Neural cell (in vitro differentiated cells): ENCODE measurements at regions not wholly inside any gene's neighbourhood (a gene's known extent, or its start where the extent isn't known, plus 50 kb on each side); places are given as distances from the start of the nearest gene placed in this dataset.

ENCODE experiments used
- EP300 ChIP-seq: fragments of 450-650 bp; conservative IDR thresholded peaks from 2 replicates; pipeline ENCODE4 v1.6.1; 2014; ENCODE audit warnings: antibody characterized with exemption, mild to moderate bottlenecking, moderate library complexity; ENCODE audit not compliant: poor library complexity, severe bottlenecking
- EZH2 ChIP-seq: fragments of 200-600, 300-800 bp; shearing (Covaris generic), sonication (generic); IDR thresholded peaks from 2 replicates; pipeline ENCODE4 v1.6.1; 2014; ENCODE audit warnings: antibody characterized with exemption, low read length, borderline replicate concordance, mild to moderate bottlenecking; ENCODE audit not compliant: insufficient read depth, poor library complexity, severe bottlenecking
- POLR2AphosphoS5 ChIP-seq: IDR thresholded peaks from 2 replicates; pipeline ENCODE4 v1.6.1; 2012
- RAD21 ChIP-seq: fragments of 450-650 bp; conservative IDR thresholded peaks from 2 replicates; pipeline ENCODE4 v1.6.1; 2014; ENCODE audit warnings: antibody characterized with exemption, mild to moderate bottlenecking, moderate library complexity
- SMC3 ChIP-seq: fragments of 450-650 bp; conservative IDR thresholded peaks from 2 replicates; pipeline ENCODE4 v1.6.1; 2014; ENCODE audit warnings: antibody characterized with exemption, mild to moderate bottlenecking, moderate library complexity; ENCODE audit not compliant: poor library complexity
- TAF1 ChIP-seq: IDR thresholded peaks from 2 replicates; pipeline ENCODE4 v1.6.1; 2012; ENCODE audit warnings: low read depth
- TF ChIP-seq, protein P1 (sequence below): fragments of 450-650 bp; IDR thresholded peaks from 2 replicates; pipeline ENCODE4 v1.5.1; 2014; ENCODE audit warnings: antibody characterized with exemption, mild to moderate bottlenecking, moderate library complexity; ENCODE audit not compliant: poor library complexity, severe bottlenecking
- TF ChIP-seq, protein P2 (sequence below): IDR thresholded peaks from 2 replicates; pipeline ENCODE4 v1.6.1; 2012; ENCODE audit warnings: borderline replicate concordance

DNA sequence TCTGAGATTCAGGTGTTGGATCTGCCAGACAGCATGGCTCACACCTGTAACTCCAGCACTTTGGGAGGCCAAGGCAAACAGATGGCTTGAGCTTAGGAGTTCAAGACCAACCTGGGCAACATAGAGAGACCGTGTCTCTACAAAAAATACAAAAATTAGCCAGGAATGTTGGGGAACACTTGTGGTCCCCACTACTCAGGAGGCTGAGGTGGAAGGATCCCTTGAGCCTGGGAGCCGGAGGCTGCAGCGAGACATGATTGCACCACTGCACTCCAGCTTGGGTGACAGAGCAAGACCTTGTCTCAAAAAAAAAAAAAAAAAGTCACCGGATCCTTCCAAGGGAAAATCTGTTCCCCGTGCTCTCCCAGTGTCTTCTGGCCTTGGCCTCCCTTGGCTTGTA is 109.2 kb downstream of the IRS2 start:
- TF ChIP-seq TAF1, result no peak
- no peak for TF ChIP-seq POLR2AphosphoS5
- TF ChIP-seq, protein P1, sequence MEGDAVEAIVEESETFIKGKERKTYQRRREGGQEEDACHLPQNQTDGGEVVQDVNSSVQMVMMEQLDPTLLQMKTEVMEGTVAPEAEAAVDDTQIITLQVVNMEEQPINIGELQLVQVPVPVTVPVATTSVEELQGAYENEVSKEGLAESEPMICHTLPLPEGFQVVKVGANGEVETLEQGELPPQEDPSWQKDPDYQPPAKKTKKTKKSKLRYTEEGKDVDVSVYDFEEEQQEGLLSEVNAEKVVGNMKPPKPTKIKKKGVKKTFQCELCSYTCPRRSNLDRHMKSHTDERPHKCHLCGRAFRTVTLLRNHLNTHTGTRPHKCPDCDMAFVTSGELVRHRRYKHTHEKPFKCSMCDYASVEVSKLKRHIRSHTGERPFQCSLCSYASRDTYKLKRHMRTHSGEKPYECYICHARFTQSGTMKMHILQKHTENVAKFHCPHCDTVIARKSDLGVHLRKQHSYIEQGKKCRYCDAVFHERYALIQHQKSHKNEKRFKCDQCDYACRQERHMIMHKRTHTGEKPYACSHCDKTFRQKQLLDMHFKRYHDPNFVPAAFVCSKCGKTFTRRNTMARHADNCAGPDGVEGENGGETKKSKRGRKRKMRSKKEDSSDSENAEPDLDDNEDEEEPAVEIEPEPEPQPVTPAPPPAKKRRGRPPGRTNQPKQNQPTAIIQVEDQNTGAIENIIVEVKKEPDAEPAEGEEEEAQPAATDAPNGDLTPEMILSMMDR, result no peak
- TF ChIP-seq EZH2, result no peak
- TF ChIP-seq, protein P2, sequence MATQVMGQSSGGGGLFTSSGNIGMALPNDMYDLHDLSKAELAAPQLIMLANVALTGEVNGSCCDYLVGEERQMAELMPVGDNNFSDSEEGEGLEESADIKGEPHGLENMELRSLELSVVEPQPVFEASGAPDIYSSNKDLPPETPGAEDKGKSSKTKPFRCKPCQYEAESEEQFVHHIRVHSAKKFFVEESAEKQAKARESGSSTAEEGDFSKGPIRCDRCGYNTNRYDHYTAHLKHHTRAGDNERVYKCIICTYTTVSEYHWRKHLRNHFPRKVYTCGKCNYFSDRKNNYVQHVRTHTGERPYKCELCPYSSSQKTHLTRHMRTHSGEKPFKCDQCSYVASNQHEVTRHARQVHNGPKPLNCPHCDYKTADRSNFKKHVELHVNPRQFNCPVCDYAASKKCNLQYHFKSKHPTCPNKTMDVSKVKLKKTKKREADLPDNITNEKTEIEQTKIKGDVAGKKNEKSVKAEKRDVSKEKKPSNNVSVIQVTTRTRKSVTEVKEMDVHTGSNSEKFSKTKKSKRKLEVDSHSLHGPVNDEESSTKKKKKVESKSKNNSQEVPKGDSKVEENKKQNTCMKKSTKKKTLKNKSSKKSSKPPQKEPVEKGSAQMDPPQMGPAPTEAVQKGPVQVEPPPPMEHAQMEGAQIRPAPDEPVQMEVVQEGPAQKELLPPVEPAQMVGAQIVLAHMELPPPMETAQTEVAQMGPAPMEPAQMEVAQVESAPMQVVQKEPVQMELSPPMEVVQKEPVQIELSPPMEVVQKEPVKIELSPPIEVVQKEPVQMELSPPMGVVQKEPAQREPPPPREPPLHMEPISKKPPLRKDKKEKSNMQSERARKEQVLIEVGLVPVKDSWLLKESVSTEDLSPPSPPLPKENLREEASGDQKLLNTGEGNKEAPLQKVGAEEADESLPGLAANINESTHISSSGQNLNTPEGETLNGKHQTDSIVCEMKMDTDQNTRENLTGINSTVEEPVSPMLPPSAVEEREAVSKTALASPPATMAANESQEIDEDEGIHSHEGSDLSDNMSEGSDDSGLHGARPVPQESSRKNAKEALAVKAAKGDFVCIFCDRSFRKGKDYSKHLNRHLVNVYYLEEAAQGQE, result no peak
- no peak for TF ChIP-seq RAD21
- TF ChIP-seq EP300, result no peak
- no peak for TF ChIP-seq SMC3
